Activated CD8-positive, alpha-beta memory T cell treated with anti-CD3 and anti-CD28 coated beads, Interleukin-2, amount 50 U/mL, for 24 hours (primary cell): ENCODE measurements at regions not wholly inside any gene's neighbourhood (a gene's known extent, or its start where the extent isn't known, plus 50 kb on each side); places are given as distances from the start of the nearest gene placed in this dataset.
"Not testable (repeated sequence)": the region's sequence is repeated elsewhere in the genome, so short reads cannot be mapped to it uniquely, and the experiment has no call there.

ENCODE experiments used
- DNase-seq: peaks from one replicate; pipeline ENCODE4 v3.0.0-alpha.2; 2020; ENCODE audit errors: extremely low read depth

GRCh38 chr15:88994286-88994685, 81.1 kb upstream of the MFGE8 start:
- DNase-seq: no peak

GRCh38 chr15:88995449-88995848, 82.3 kb upstream of the MFGE8 start:
- DNase-seq: no peak

GRCh38 chr15:88997531-88997930, 84.4 kb upstream of the MFGE8 start:
- no peak for DNase-seq

- DNase-seq: no peak
Measured at GRCh38 chr15:88998980-88999713, 86.0 kb upstream of the MFGE8 start.

- DNase-seq: not testable (repeated sequence)
Measured at GRCh38 chr15:89001708-89002275, 86.5 kb upstream of the ABHD2 start.

- no peak for DNase-seq
Measured at GRCh38 chr15:89002281-89002761, 85.9 kb upstream of the ABHD2 start.

- no peak for DNase-seq
Measured at GRCh38 chr15:89002830-89003229, 85.4 kb upstream of the ABHD2 start.

GRCh38 chr15:89003865-89004725, 84.2 kb upstream of the ABHD2 start:
- no peak for DNase-seq

- DNase-seq: no peak
Measured at GRCh38 chr15:89004726-89005030, 83.6 kb upstream of the ABHD2 start.

GRCh38 chr15:89007527-89007926, 80.7 kb upstream of the ABHD2 start:
- not testable (repeated sequence) for DNase-seq

- DNase-seq: no peak
Measured at GRCh38 chr15:89007989-89008388, 80.3 kb upstream of the ABHD2 start.

GRCh38 chr15:89009080-89009479, 79.2 kb upstream of the ABHD2 start:
- no peak for DNase-seq

GRCh38 chr15:89015412-89016097, 72.7 kb upstream of the ABHD2 start:
- DNase-seq: no peak

GRCh38 chr15:89016549-89017041, 71.7 kb upstream of the ABHD2 start:
- DNase-seq: no peak

GRCh38 chr15:89017370-89018066, 70.7 kb upstream of the ABHD2 start:
- peak; percentile 53 for DNase-seq

GRCh38 chr15:89018207-89018606, 70.0 kb upstream of the ABHD2 start:
- no peak for DNase-seq

GRCh38 chr15:89019436-89019835, 68.8 kb upstream of the ABHD2 start:
- no peak for DNase-seq

GRCh38 chr15:89021224-89021623, 67.0 kb upstream of the ABHD2 start:
- no peak for DNase-seq

GRCh38 chr15:89021886-89022285, 66.4 kb upstream of the ABHD2 start:
- DNase-seq: not testable (repeated sequence)

- DNase-seq: no peak
Measured at GRCh38 chr15:89023311-89023961, 64.8 kb upstream of the ABHD2 start.

GRCh38 chr15:89024418-89024817, 63.8 kb upstream of the ABHD2 start:
- no peak for DNase-seq
